KBM-7 (cell line): ENCODE measurements at regions not wholly inside any gene's neighbourhood (a gene's known extent, or its start where the extent isn't known, plus 50 kb on each side); places are given as distances from the start of the nearest gene placed in this dataset.

Experiments
- DNase-seq: peaks from one replicate; pipeline ENCODE4 v3.0.0-alpha.2; 2015
- in situ Hi-C: fragments of 300-500 bp; cut with MboI; formaldehyde crosslinking; loops from 2 replicates; pipeline ENCODE4 v1.14.3; 2020; ENCODE audit warnings: low sequenced_read_pairs, low pct_unique_long_range_greater_than_20kb, mixed read lengths

- in situ Hi-C loops = no loop called here
- DNase-seq = no peak
These were observed 93.5 kb upstream of the ZNF521 start for GRCh38 chr18:25445430-25445829.

- no peak for DNase-seq
- in situ Hi-C loops = no loop called here
These were observed 91.8 kb upstream of the ZNF521 start for GRCh38 chr18:25443776-25444175.

- DNase-seq = no peak
- in situ Hi-C loops = no loop called here
These were observed 83.3 kb upstream of the ZNF521 start for GRCh38 chr18:25435149-25435782.

GRCh38 chr18:25434745-25435144, 82.8 kb upstream of the ZNF521 start:
- no peak for DNase-seq
- in situ Hi-C loops = no loop called here

GRCh38 chr18:25433590-25433989, 81.6 kb upstream of the ZNF521 start:
- in situ Hi-C loops = no loop called here
- DNase-seq = no peak

- DNase-seq = no peak
- in situ Hi-C loops = no loop called here
These were observed 73.1 kb upstream of the ZNF521 start for GRCh38 chr18:25425024-25425423.

GRCh38 chr18:25423760-25424159, 71.8 kb upstream of the ZNF521 start:
- no peak for DNase-seq
- in situ Hi-C loops = no loop called here

- no peak for DNase-seq
- in situ Hi-C loops = no loop called here
These were observed 71.3 kb upstream of the ZNF521 start for GRCh38 chr18:25423267-25423666.

- in situ Hi-C loops = no loop called here
- no peak for DNase-seq
These were observed 70.3 kb upstream of the ZNF521 start for GRCh38 chr18:25422230-25422629.

- no peak for DNase-seq
- in situ Hi-C loops = no loop called here
These were observed 68.3 kb upstream of the ZNF521 start for GRCh38 chr18:25420077-25420825.

- no peak for DNase-seq
- in situ Hi-C loops = no loop called here
These were observed 64.4 kb upstream of the ZNF521 start for GRCh38 chr18:25416374-25416773.

- no peak for DNase-seq
- in situ Hi-C loops = no loop called here
These were observed 58.0 kb upstream of the ZNF521 start for GRCh38 chr18:25409971-25410370.

- in situ Hi-C loops = no loop called here
- DNase-seq = no peak
These were observed 56.3 kb upstream of the ZNF521 start for GRCh38 chr18:25408293-25408692.
